ENCODE measurements at regions not wholly inside any gene's neighbourhood (a gene's known extent, or its start where the extent isn't known, plus 50 kb on each side); places are given as distances from the start of the nearest gene placed in this dataset.
A peak's percentile ranks its signal among the peaks of the same experiment; 100 is the strongest.

GRCh38 chr14:85466678-85467077 is 63.3 kb upstream of the FLRT2 start:
- Histone ChIP-seq H3K4me3 (no peak overlapping the region), H3K27me3 (ENCODE audit: low read depth) (no peaks in the 10 kb centered on the region), H3K27ac (no peak overlapping the region), H3K36me3 (no peaks in the 10 kb centered on the region), H3K9me3 (no peaks in the 10 kb centered on the region), H3K4me1 (no peaks in the 10 kb centered on the region)
- DNase-seq (no peak), ATAC-seq (no peak)
- TF ChIP-seq, protein P1, sequence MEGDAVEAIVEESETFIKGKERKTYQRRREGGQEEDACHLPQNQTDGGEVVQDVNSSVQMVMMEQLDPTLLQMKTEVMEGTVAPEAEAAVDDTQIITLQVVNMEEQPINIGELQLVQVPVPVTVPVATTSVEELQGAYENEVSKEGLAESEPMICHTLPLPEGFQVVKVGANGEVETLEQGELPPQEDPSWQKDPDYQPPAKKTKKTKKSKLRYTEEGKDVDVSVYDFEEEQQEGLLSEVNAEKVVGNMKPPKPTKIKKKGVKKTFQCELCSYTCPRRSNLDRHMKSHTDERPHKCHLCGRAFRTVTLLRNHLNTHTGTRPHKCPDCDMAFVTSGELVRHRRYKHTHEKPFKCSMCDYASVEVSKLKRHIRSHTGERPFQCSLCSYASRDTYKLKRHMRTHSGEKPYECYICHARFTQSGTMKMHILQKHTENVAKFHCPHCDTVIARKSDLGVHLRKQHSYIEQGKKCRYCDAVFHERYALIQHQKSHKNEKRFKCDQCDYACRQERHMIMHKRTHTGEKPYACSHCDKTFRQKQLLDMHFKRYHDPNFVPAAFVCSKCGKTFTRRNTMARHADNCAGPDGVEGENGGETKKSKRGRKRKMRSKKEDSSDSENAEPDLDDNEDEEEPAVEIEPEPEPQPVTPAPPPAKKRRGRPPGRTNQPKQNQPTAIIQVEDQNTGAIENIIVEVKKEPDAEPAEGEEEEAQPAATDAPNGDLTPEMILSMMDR (IDR thresholded peaks at IDR 0.05): no peak
- intact Hi-C loops (cut with DNase I): no loop called here

DNA sequence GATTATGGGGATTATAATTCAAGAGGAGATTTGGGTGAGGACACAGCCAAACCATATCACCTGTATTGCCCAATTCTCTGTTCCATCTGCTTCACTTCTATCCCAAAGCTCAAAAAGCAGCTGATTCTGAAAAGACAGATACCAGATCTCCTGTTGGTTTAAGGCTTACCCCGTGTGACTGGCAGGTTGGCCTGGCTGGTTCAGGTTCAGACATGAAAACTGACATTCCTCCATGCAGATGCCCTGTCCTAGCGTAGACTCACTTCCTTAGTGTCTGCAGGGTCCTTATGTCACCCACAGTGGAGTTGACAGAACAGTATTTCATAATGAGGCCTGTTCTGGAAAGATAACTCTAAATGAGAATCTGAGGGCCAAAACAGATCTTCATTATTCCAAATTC is 61.1 kb upstream of the FLRT2 start:
- H3K4me1 ChIP-seq: no peaks in the 10 kb centered on the region
- no peaks in the 10 kb centered on the region for H3K27me3 ChIP-seq (ENCODE audit: low read depth)
- H3K36me3 ChIP-seq: no peaks in the 10 kb centered on the region
- no peak overlapping the region for H3K27ac ChIP-seq
- ATAC-seq: peak; percentile 7 to 30
- intact Hi-C loops (cut with DNase I): no loop called here
- no peak overlapping the region for H3K4me3 ChIP-seq
- DNase-seq: no peak
- TF ChIP-seq, protein P1 (IDR thresholded peaks at IDR 0.05): no peak
- H3K9me3 ChIP-seq: no peaks in the 10 kb centered on the region

- TF ChIP-seq, protein P1 (IDR thresholded peaks at IDR 0.05): no peak
- Histone ChIP-seq H3K36me3 (no peaks in the 10 kb centered on the region), H3K4me1 (peaks cover 14% of the 10 kb centered on the region), H3K4me3 (no peak overlapping the region), H3K27me3 (ENCODE audit: low read depth) (no peaks in the 10 kb centered on the region), H3K9me3 (no peaks in the 10 kb centered on the region), H3K27ac (no peak overlapping the region)
- ATAC-seq (no peak), DNase-seq (no peak)
- intact Hi-C loops (cut with DNase I): no loop called here
These were observed 58.8 kb upstream of the FLRT2 start for GRCh38 chr14:85471156-85471555.

- Histone ChIP-seq H3K4me1 (peaks cover 14% of the 10 kb centered on the region), H3K27ac (no peak overlapping the region), H3K9me3 (no peaks in the 10 kb centered on the region), H3K27me3 (ENCODE audit: low read depth) (no peaks in the 10 kb centered on the region), H3K4me3 (no peak overlapping the region), H3K36me3 (no peaks in the 10 kb centered on the region)
- DNase-seq (no peak), ATAC-seq (peak; percentile 68 to 72)
- TF ChIP-seq, protein P1 (IDR thresholded peaks at IDR 0.05): no peak
- intact Hi-C loops (cut with DNase I): no loop called here
These were observed 58.2 kb upstream of the FLRT2 start for GRCh38 chr14:85471744-85472143.

DNA sequence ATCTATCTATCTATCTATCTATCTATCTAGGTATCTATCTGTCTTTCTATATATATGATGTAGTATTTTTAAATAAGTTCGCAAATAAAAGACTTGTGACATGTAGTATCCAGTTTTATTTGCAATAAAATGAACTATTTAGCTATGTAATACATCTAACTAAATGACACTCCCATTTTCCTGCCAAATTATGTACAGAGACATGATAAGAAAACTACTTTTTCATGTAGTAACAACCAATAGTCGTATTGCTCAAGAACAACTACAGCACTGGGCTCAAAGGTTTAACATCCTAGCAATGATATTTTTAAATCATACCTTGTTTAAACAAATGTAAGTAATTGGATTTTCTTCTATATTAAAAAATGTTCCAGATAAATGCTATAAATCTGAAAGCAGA is 55.5 kb upstream of the FLRT2 start:
- Histone ChIP-seq H3K27me3 (ENCODE audit: low read depth) (no peaks in the 10 kb centered on the region), H3K4me3 (no peak overlapping the region), H3K4me1 (peaks cover 14% of the 10 kb centered on the region), H3K27ac (no peak overlapping the region), H3K36me3 (no peaks in the 10 kb centered on the region), H3K9me3 (no peaks in the 10 kb centered on the region)
- TF ChIP-seq, protein P1 (IDR thresholded peaks at IDR 0.05): no peak
- no peak for DNase-seq
- ATAC-seq: no peak
- intact Hi-C loops (cut with DNase I): no loop called here

DNA sequence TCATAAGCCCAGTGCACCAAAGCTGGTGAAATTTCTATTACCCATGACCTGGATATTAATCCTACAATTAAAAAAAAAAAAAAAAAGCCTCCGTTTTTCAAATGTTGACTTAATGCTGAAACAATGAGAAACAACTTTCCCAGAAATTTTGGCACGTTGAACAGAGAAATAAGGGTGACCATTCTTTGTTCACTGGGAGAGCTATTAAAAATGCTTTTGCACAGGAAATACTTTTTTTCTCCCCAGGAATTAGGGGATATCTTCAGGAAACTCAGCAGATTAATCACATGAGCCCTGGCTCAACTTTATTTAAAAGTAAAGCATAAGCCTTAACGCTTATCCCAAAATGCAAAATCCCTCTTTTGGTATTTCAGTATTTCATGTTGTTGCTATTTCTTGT is 54.8 kb upstream of the FLRT2 start:
- no peaks in the 10 kb centered on the region for H3K9me3 ChIP-seq
- no peak overlapping the region for H3K4me3 ChIP-seq
- TF ChIP-seq, protein P1 (IDR thresholded peaks at IDR 0.05): no peak
- no peaks in the 10 kb centered on the region for H3K36me3 ChIP-seq
- H3K27ac ChIP-seq: no peak overlapping the region
- no peaks in the 10 kb centered on the region for H3K27me3 ChIP-seq (ENCODE audit: low read depth)
- no peak for ATAC-seq
- no peak for DNase-seq
- intact Hi-C loops (cut with DNase I): no loop called here
- peaks cover 14% of the 10 kb centered on the region for H3K4me1 ChIP-seq
